PFSK-1 (cell line): ENCODE measurements at regions not wholly inside any gene's neighbourhood (a gene's known extent, or its start where the extent isn't known, plus 50 kb on each side); places are given as distances from the start of the nearest gene placed in this dataset.

Experiments used
- POLR2AphosphoS5 ChIP-seq: IDR thresholded peaks from 2 replicates; pipeline ENCODE4 v1.6.1; 2012; ENCODE audit warnings: low read depth, mild to moderate bottlenecking, control low read depth, low read length, moderate library complexity
- TAF1 ChIP-seq: IDR thresholded peaks from 2 replicates; pipeline ENCODE4 v1.6.1; 2012; ENCODE audit warnings: low read length, control low read depth, borderline replicate concordance; ENCODE audit not compliant: insufficient read depth
- TF ChIP-seq, protein P1 (sequence below), 2 experiments: IDR thresholded peaks; 2 replicates each; pipeline versions ENCODE4 v1.6.1 to v1.8.0; 2011 to 2012; ENCODE audit warnings: low read depth in 2 of 2, low read length in 2 of 2, control low read depth in 1 of 2, inconsistent platforms in 1 of 2, mild to moderate bottlenecking in 1 of 2, moderate library complexity in 1 of 2; ENCODE audit not compliant: insufficient read depth in 1 of 2

DNA sequence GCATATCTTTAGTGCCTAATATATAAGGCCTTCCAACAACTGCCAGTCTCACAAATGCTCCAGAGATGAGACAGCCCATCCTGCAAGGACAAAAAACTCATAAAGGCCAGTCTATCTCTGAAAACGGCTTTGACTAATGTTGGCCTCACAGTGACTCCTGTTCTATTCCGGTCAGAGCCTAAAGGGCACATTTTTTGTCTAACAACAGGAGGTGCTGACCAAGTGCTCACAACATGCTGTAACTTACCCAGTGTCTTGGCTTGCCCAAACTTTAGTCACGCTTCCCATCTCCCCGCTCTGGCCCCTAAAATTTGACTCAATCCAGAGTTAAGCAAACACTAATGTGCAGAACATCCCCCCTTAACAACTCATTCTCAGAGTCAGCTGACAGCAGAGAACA, 1411.2 kb upstream of the MIR17HG start:
- TF ChIP-seq, protein P1, sequence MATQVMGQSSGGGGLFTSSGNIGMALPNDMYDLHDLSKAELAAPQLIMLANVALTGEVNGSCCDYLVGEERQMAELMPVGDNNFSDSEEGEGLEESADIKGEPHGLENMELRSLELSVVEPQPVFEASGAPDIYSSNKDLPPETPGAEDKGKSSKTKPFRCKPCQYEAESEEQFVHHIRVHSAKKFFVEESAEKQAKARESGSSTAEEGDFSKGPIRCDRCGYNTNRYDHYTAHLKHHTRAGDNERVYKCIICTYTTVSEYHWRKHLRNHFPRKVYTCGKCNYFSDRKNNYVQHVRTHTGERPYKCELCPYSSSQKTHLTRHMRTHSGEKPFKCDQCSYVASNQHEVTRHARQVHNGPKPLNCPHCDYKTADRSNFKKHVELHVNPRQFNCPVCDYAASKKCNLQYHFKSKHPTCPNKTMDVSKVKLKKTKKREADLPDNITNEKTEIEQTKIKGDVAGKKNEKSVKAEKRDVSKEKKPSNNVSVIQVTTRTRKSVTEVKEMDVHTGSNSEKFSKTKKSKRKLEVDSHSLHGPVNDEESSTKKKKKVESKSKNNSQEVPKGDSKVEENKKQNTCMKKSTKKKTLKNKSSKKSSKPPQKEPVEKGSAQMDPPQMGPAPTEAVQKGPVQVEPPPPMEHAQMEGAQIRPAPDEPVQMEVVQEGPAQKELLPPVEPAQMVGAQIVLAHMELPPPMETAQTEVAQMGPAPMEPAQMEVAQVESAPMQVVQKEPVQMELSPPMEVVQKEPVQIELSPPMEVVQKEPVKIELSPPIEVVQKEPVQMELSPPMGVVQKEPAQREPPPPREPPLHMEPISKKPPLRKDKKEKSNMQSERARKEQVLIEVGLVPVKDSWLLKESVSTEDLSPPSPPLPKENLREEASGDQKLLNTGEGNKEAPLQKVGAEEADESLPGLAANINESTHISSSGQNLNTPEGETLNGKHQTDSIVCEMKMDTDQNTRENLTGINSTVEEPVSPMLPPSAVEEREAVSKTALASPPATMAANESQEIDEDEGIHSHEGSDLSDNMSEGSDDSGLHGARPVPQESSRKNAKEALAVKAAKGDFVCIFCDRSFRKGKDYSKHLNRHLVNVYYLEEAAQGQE (IDR thresholded peaks at IDR 0.05; ENCODE audit: insufficient read depth in 1 of 2, low read depth in 2 of 2, low read length in 2 of 2), result no peak
- TF ChIP-seq POLR2AphosphoS5 (no peak), TAF1 (no peak)
